ENCODE measurements at regions not wholly inside any gene's neighbourhood (a gene's known extent, or its start where the extent isn't known, plus 50 kb on each side); places are given as distances from the start of the nearest gene placed in this dataset.

- TF ChIP-seq, protein P1, sequence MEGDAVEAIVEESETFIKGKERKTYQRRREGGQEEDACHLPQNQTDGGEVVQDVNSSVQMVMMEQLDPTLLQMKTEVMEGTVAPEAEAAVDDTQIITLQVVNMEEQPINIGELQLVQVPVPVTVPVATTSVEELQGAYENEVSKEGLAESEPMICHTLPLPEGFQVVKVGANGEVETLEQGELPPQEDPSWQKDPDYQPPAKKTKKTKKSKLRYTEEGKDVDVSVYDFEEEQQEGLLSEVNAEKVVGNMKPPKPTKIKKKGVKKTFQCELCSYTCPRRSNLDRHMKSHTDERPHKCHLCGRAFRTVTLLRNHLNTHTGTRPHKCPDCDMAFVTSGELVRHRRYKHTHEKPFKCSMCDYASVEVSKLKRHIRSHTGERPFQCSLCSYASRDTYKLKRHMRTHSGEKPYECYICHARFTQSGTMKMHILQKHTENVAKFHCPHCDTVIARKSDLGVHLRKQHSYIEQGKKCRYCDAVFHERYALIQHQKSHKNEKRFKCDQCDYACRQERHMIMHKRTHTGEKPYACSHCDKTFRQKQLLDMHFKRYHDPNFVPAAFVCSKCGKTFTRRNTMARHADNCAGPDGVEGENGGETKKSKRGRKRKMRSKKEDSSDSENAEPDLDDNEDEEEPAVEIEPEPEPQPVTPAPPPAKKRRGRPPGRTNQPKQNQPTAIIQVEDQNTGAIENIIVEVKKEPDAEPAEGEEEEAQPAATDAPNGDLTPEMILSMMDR (IDR thresholded peaks at IDR 0.05; ENCODE audit: control insufficient read depth, extremely low read depth, insufficient read depth), result no peak
- peak; percentile 95 for DNase-seq (ENCODE audit: low read depth)
- H3K4me3 ChIP-seq (ENCODE audit: low read depth, low read length), result no peak overlapping the region
Observed at GRCh38 chr11:41779401-41779960, 320.0 kb upstream of the LRRC4C start.

DNA sequence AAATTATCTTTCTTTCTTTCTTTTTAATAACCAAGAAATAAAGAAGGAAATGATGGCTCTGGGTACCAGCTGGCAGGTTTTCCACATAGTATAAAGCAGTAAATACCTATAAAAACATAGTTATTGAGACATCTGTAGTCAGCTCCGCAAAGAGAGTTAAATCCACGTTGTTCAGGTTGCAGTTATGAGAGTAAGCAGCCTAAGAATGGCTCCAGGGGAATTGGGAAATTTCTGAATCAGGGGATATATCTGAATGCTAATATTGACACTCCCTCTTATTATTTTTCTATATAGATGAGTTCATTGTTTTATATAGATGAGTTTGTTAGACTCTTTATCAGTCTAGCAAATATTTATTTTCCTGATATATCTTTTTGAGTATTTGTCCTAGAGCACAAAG, 322.0 kb upstream of the LRRC4C start:
- no peak overlapping the region for H3K4me3 ChIP-seq (ENCODE audit: low read depth, low read length)
- peak; percentile 100 for DNase-seq (ENCODE audit: low read depth)
- TF ChIP-seq, protein P1 (IDR thresholded peaks at IDR 0.05; ENCODE audit: control insufficient read depth, extremely low read depth, insufficient read depth), result no peak

DNA sequence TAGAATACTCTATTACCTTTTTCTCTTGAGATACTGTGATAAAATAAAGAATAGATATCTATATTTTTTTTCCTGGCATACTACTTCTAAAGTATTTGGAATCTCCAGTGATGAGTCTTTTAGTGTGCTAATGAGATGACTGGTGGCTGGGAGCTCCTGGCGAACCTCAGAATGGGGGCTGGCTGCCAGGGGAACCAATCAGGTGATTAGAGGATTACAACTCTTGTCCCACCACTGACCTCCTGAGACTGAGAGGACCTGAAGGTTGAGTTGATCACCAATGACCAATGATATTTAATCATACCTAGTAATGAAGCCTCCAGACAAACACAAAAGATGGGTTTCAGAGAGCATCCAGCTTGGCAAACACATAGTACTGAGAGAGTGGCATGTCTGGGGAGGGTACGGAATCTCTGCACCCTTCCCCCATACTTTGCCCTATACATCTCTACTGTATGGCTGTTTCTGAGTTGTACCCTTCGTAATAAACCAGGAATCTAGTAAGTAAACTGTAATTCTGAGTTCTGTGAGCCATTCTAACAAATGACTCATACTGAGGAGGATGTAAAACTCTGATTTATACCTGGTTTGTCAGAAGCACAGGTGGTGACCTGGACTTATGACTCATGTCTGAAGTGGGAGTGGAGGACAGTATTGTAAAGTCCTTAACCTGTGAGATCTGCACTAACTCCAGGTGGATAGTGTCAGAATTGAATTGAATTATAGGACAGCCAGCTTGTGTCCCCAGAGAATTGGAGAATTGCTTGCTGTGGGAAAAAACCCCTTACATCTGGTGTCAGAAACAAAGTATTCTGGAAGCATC, 325.3 kb upstream of the LRRC4C start:
- H3K4me3 ChIP-seq (ENCODE audit: low read depth, low read length), result no peak overlapping the region
- no peak for DNase-seq (ENCODE audit: low read depth)
- TF ChIP-seq, protein P1 (IDR thresholded peaks at IDR 0.05; ENCODE audit: control insufficient read depth, extremely low read depth, insufficient read depth), result no peak

DNA sequence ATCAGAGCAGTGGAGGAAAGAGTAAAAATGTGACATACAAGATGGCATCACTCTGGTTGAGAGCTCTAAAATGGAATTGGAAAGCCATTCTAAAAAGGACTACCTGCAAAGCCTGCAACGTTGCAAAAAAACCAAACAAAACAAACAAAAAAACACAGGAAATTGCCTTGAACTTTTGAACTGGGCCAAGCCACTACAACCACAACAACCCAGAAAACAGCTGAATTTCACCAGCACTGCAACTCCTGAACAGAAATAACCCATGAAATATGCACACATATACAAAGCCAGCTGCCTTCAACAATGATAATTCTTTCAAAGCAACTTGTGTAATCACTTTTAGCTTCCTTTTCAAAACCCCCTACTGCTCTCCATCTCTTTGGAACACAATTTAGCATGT, 326.6 kb upstream of the LRRC4C start:
- no peak for DNase-seq (ENCODE audit: low read depth)
- no peak overlapping the region for H3K4me3 ChIP-seq (ENCODE audit: low read depth, low read length)
- TF ChIP-seq, protein P1 (IDR thresholded peaks at IDR 0.05; ENCODE audit: control insufficient read depth, extremely low read depth, insufficient read depth), result no peak

DNA sequence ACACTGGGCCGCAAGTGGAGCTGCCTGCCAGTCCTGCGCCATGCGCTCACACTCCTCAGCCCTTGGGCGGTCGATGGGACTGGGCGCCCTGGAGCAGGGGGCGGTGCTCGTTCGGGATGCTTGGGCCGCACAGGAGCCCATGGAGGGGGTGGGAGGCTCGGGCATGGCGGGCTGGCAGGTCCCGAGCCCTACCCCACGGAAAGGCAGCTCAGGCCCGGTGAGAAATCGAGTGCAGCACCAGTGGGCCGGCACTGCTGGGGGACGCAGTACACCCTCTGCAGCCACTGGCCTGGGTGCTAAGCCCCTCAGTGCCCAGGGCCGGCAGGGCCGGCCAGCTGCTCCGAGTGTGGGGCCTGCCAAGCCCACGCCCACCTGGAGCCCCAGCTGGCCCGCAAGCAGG, 328.7 kb upstream of the LRRC4C start:
- TF ChIP-seq, protein P1 (IDR thresholded peaks at IDR 0.05; ENCODE audit: control insufficient read depth, extremely low read depth, insufficient read depth), result no peak
- DNase-seq (ENCODE audit: low read depth), result no peak

DNA sequence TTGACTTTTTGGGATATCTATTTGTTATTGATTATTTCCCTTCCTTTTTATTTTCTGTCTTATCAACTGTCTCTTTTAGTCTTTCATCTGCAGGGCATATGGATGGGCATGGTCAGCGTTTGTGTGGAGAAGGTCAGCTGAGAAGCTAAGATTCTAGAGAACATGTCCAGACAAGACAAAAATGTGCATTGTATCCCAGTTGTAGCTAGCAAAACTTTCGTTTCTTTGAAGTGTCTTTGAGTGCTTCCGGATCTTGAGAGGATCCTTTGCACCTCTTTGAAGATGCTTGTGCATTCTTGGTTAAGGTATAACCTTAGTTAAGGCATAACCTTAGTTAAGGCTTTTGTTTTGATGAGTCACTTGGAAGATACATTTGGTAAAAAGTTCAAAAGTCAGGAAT, 329.9 kb upstream of the LRRC4C start:
- no peak for DNase-seq (ENCODE audit: low read depth)
- TF ChIP-seq, protein P1 (IDR thresholded peaks at IDR 0.05; ENCODE audit: control insufficient read depth, extremely low read depth, insufficient read depth), result no peak
- H3K4me3 ChIP-seq (ENCODE audit: low read depth, low read length), result no peak overlapping the region

More for the DNA sequence above, 328.7 kb upstream of the LRRC4C start:
- H3K4me3 ChIP-seq (ENCODE audit: low read depth, low read length), result no peak overlapping the region
